Colonic mucosa (tissue), 4 donors: ENCODE measurements at regions not wholly inside any gene's neighbourhood (a gene's known extent, or its start where the extent isn't known, plus 50 kb on each side); places are given as distances from the start of the nearest gene placed in this dataset.

Source experiments
- DNase-seq: peaks from one replicate; pipeline ENCODE4 v3.0.0-alpha.2; 2020
- H3K27ac ChIP-seq: fragments of 200-600 bp; one replicate; pipeline ENCODE4 v1.8.0; 2021
- H3K27me3 ChIP-seq: fragments of 200-600 bp; one replicate; pipeline ENCODE4 v1.8.0; 2021
- H3K36me3 ChIP-seq: fragments of 200-600 bp; one replicate; pipeline ENCODE4 v1.8.0; 2021
- H3K4me1 ChIP-seq: fragments of 200-600 bp; one replicate; pipeline ENCODE4 v1.8.0; 2021; ENCODE audit warnings: mild to moderate bottlenecking
- H3K4me3 ChIP-seq: fragments of 200-600 bp; one replicate; pipeline ENCODE4 v1.8.0; 2021
- H3K9ac ChIP-seq, 2 donors: one replicate each; pipeline ENCODE4 v1.7.0; 2013; ENCODE audit warnings: control low read depth in 2 of 2, low read depth in 2 of 2, low read length in 2 of 2
- H3K9me3 ChIP-seq: fragments of 200-600 bp; one replicate; pipeline ENCODE4 v1.8.0; 2021
- CTCF ChIP-seq: fragments of 200-600 bp; IDR thresholded peaks from one replicate; pipeline ENCODE4 v1.8.0; 2022; ENCODE audit warnings: antibody characterized with exemption, mild to moderate bottlenecking
- intact Hi-C: fragments of 100-400 bp; cut with DNase I; formaldehyde crosslinking; loops from one replicate; pipeline ENCODE4 v1.14.1; 2022
- donor health status: healthy.
- donor health status: DM: no; HTN: no; CAD: no.
- donor health status: DM: no; HTN: no; CAD: no.

GRCh38 chr1:69483246-69483645 is 84.5 kb upstream of the LRRC7 start:
- no peak for TF ChIP-seq CTCF
- Histone ChIP-seq H3K4me3 (no peak overlapping the region), H3K27me3 (no peaks in the 10 kb centered on the region), H3K27ac (no peak overlapping the region), H3K4me1 (no peaks in the 10 kb centered on the region), H3K9me3 (no peaks in the 10 kb centered on the region), H3K36me3 (no peaks in the 10 kb centered on the region), H3K9ac (no peak overlapping the region)
- no peak for DNase-seq
- intact Hi-C loops = no loop called here

GRCh38 chr1:69485616-69486015 is 82.1 kb upstream of the LRRC7 start:
- no peak for DNase-seq
- Histone ChIP-seq H3K27me3 (no peaks in the 10 kb centered on the region), H3K4me1 (no peaks in the 10 kb centered on the region), H3K27ac (no peak overlapping the region), H3K36me3 (no peaks in the 10 kb centered on the region), H3K9ac (no peak overlapping the region), H3K9me3 (no peaks in the 10 kb centered on the region), H3K4me3 (no peak overlapping the region)
- intact Hi-C loops = no loop called here
- TF ChIP-seq CTCF = no peak

- H3K9ac ChIP-seq = no peak overlapping the region
- no peak for DNase-seq
- no peak overlapping the region for H3K4me3 ChIP-seq
- no peaks in the 10 kb centered on the region for H3K27me3 ChIP-seq
- no peaks in the 10 kb centered on the region for H3K9me3 ChIP-seq
- intact Hi-C loops = no loop called here
- no peaks in the 10 kb centered on the region for H3K36me3 ChIP-seq
- no peak for TF ChIP-seq CTCF
- H3K27ac ChIP-seq = no peak overlapping the region
- no peaks in the 10 kb centered on the region for H3K4me1 ChIP-seq
These were observed 76.3 kb upstream of the LRRC7 start for GRCh38 chr1:69491416-69491815.

GRCh38 chr1:69492286-69492685 is 75.4 kb upstream of the LRRC7 start:
- intact Hi-C loops = no loop called here
- no peaks in the 10 kb centered on the region for H3K27me3 ChIP-seq
- no peak overlapping the region for H3K9ac ChIP-seq
- no peak overlapping the region for H3K27ac ChIP-seq
- H3K9me3 ChIP-seq = no peaks in the 10 kb centered on the region
- DNase-seq = no peak
- H3K4me3 ChIP-seq = no peak overlapping the region
- H3K4me1 ChIP-seq = no peaks in the 10 kb centered on the region
- H3K36me3 ChIP-seq = no peaks in the 10 kb centered on the region
- TF ChIP-seq CTCF = no peak

GRCh38 chr1:69494221-69494620 is 73.5 kb upstream of the LRRC7 start:
- Histone ChIP-seq H3K4me1 (no peaks in the 10 kb centered on the region), H3K9me3 (no peaks in the 10 kb centered on the region), H3K4me3 (no peak overlapping the region), H3K27me3 (no peaks in the 10 kb centered on the region), H3K36me3 (no peaks in the 10 kb centered on the region), H3K27ac (no peak overlapping the region), H3K9ac (no peak overlapping the region)
- no peak for DNase-seq
- intact Hi-C loops = no loop called here
- TF ChIP-seq CTCF = no peak
